Panc1 (cell line): ENCODE measurements at regions not wholly inside any gene's neighbourhood (a gene's known extent, or its start where the extent isn't known, plus 50 kb on each side); places are given as distances from the start of the nearest gene placed in this dataset.

Experiments used
- ATAC-seq: fragments of 200-7000 bp; cut with Tn5 transposase; 2 replicates; pipeline ENCODE4 v1.9.1; 2020; ENCODE audit warnings: mild to moderate bottlenecking, moderate library complexity
- BruUV-seq: library from RNA; stranded (reverse); fragments of 400-500 nt; replicated peaks from 2 replicates; lab custom pipeline; 2021; lab: Mats Ljungman, UMichigan
- CTCF ChIA-PET: fragments of 300-600 bp; sonication (Branson Sonifier 250); formaldehyde crosslinking; loops from one replicate; lab custom pipeline; 2022; ENCODE audit warnings: antibody characterized with exemption; lab: Charles Lee
- POLR2A ChIA-PET: fragments of 300-600 bp; sonication (Branson Sonifier 250); formaldehyde crosslinking; loops from one replicate; lab custom pipeline; 2022; ENCODE audit warnings: antibody characterized with exemption; lab: Charles Lee
- DNase-seq: peaks from one replicate; pipeline ENCODE4 v3.0.0-alpha.2; 2010; ENCODE audit warnings: low read depth, low spot score
- H3K27ac ChIP-seq: 2 replicates; pipeline ENCODE4 v1.5.1; 2011; ENCODE audit warnings: mild to moderate bottlenecking, low read length, inconsistent platforms
- H3K27me3 ChIP-seq: fragments of 200-500 bp; sonication (Bioruptor generic); 2 replicates; pipeline ENCODE4 v1.6.0; 2014; ENCODE audit warnings: low read length, inconsistent platforms; ENCODE audit not compliant: control insufficient read depth, insufficient read depth
- H3K36me3 ChIP-seq: fragments of 200-500 bp; sonication (Bioruptor generic); 2 replicates; pipeline ENCODE4 v1.5.1; 2014; ENCODE audit warnings: inconsistent platforms, mild to moderate bottlenecking, low read length, moderate library complexity; ENCODE audit not compliant: control insufficient read depth, insufficient read depth
- H3K4me1 ChIP-seq: 2 replicates; pipeline ENCODE4 v1.5.1; 2011; ENCODE audit warnings: inconsistent platforms, mild to moderate bottlenecking, low read length, moderate library complexity; ENCODE audit not compliant: control insufficient read depth, insufficient read depth
- H3K4me3 ChIP-seq, 2 experiments: 2 replicates each; pipeline ENCODE4 v1.5.1; 2011 to 2012; ENCODE audit warnings: low read depth in 2 of 2, low read length in 2 of 2, mild to moderate bottlenecking in 2 of 2, inconsistent platforms in 1 of 2, moderate library complexity in 1 of 2
- H3K9me3 ChIP-seq: fragments of 200-500 bp; sonication (Bioruptor generic); 2 replicates; pipeline ENCODE4 v1.5.1; 2014; ENCODE audit warnings: low read depth, mild to moderate bottlenecking, inconsistent platforms, low read length, moderate library complexity; ENCODE audit not compliant: control insufficient read depth, insufficient read depth
- POLR2AphosphoS5 ChIP-seq: IDR thresholded peaks from 2 replicates; pipeline ENCODE4 v1.6.1; 2012; ENCODE audit warnings: mild to moderate bottlenecking, low read depth, low read length, moderate library complexity
- SIN3A ChIP-seq: IDR thresholded peaks from 2 replicates; pipeline ENCODE4 v1.6.1; 2012; ENCODE audit warnings: low read depth, mild to moderate bottlenecking, low read length, moderate library complexity, borderline replicate concordance; ENCODE audit not compliant: insufficient read depth
- TCF7L2 ChIP-seq: IDR thresholded peaks from 2 replicates; pipeline ENCODE4 v1.6.1; 2011; ENCODE audit warnings: mild to moderate bottlenecking, low read depth, low read length, inconsistent platforms
- in situ Hi-C: cut with HindIII; loops from 2 replicates; pipeline ENCODE4 v1.10.0; 2016; ENCODE audit warnings: low sequenced_read_pairs, low pct_unique_long_range_greater_than_20kb
- intact Hi-C: fragments of 100-400 bp; cut with micrococcal nuclease; formaldehyde crosslinking; loops from one replicate; pipeline ENCODE4 v1.10.0; 2022; ENCODE audit not compliant: unreplicated experiment
- TF ChIP-seq, protein P1 (sequence below): fragments of 450-650 bp; IDR thresholded peaks from 2 replicates; pipeline ENCODE4 v1.5.1; 2017; ENCODE audit warnings: mild to moderate bottlenecking
- TF ChIP-seq, protein P2 (sequence below), 2 experiments: IDR thresholded peaks; 2 replicates each; pipeline ENCODE4 v1.6.1; 2011 to 2012; ENCODE audit warnings: low read depth in 2 of 2, control low read depth in 1 of 2, low read length in 1 of 2, mild to moderate bottlenecking in 1 of 2, moderate library complexity in 1 of 2; ENCODE audit not compliant: insufficient read depth in 1 of 2

DNA sequence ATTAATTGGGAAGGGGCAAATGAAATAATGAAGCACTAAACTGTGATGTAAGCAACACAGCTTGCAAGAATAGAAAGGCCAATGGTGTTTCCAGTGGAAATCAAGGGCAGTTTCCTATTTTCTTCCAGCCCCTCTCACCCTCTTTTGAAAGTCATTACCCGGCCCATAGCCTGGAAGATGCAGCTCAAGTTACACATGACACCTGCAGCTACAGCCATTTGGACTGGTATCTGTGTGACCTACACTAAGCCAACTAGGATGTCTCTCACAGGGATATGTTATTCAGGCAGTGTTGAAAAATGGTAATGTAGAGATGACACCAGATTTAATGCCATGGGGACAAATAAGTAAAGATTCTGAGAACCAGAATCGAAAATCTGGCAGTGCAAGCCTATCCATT, 439.4 kb upstream of the ZNF462 start:
- Histone ChIP-seq H3K9me3 (no peaks in the 10 kb centered on the region), H3K4me1 (no peaks in the 10 kb centered on the region), H3K27ac (no peak overlapping the region), H3K4me3 (no peak overlapping the region), H3K36me3 (no peaks in the 10 kb centered on the region), H3K27me3 (no peaks in the 10 kb centered on the region)
- DNase-seq (no peak), ATAC-seq (no peak)
- intact Hi-C loops (no loop called here), in situ Hi-C loops (no loop called here)
- TF ChIP-seq, protein P1, sequence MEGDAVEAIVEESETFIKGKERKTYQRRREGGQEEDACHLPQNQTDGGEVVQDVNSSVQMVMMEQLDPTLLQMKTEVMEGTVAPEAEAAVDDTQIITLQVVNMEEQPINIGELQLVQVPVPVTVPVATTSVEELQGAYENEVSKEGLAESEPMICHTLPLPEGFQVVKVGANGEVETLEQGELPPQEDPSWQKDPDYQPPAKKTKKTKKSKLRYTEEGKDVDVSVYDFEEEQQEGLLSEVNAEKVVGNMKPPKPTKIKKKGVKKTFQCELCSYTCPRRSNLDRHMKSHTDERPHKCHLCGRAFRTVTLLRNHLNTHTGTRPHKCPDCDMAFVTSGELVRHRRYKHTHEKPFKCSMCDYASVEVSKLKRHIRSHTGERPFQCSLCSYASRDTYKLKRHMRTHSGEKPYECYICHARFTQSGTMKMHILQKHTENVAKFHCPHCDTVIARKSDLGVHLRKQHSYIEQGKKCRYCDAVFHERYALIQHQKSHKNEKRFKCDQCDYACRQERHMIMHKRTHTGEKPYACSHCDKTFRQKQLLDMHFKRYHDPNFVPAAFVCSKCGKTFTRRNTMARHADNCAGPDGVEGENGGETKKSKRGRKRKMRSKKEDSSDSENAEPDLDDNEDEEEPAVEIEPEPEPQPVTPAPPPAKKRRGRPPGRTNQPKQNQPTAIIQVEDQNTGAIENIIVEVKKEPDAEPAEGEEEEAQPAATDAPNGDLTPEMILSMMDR, result no peak
- TF ChIP-seq SIN3A (no peak), POLR2AphosphoS5 (no peak), TCF7L2 (no peak)
- TF ChIP-seq, protein P2, sequence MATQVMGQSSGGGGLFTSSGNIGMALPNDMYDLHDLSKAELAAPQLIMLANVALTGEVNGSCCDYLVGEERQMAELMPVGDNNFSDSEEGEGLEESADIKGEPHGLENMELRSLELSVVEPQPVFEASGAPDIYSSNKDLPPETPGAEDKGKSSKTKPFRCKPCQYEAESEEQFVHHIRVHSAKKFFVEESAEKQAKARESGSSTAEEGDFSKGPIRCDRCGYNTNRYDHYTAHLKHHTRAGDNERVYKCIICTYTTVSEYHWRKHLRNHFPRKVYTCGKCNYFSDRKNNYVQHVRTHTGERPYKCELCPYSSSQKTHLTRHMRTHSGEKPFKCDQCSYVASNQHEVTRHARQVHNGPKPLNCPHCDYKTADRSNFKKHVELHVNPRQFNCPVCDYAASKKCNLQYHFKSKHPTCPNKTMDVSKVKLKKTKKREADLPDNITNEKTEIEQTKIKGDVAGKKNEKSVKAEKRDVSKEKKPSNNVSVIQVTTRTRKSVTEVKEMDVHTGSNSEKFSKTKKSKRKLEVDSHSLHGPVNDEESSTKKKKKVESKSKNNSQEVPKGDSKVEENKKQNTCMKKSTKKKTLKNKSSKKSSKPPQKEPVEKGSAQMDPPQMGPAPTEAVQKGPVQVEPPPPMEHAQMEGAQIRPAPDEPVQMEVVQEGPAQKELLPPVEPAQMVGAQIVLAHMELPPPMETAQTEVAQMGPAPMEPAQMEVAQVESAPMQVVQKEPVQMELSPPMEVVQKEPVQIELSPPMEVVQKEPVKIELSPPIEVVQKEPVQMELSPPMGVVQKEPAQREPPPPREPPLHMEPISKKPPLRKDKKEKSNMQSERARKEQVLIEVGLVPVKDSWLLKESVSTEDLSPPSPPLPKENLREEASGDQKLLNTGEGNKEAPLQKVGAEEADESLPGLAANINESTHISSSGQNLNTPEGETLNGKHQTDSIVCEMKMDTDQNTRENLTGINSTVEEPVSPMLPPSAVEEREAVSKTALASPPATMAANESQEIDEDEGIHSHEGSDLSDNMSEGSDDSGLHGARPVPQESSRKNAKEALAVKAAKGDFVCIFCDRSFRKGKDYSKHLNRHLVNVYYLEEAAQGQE (IDR thresholded peaks at IDR 0.05; ENCODE audit: insufficient read depth in 1 of 2, low read depth in 2 of 2, low read length in 1 of 2), result no peak
- ChIA-PET POLR2A (no interaction called here), CTCF (no interaction called here)
- no TSS peak for BruUV-seq

DNA sequence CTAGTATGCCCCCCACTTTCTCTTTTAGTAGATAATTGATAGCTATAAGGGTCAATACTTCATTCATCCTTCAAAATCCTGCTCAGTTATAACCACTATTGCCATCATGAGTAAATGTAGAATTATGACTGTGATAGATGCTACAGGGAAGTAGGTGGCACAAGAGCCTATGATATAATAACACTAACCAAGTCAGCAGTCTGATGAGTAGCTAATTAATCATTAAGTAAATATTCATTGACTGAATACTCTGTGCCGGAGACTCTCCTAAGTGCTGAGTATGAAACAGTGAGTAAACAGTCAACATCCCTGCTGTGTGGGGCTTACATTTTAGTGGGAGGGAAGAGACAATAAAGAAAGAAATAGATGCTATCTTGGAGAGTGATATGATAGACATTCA, 430.3 kb upstream of the ZNF462 start:
- CTCF ChIA-PET, result no interaction called here
- H3K27me3 ChIP-seq, result no peaks in the 10 kb centered on the region
- no peaks in the 10 kb centered on the region for H3K9me3 ChIP-seq
- ATAC-seq (0 out of 2 replicates have a peak, but pooled peaks have one; percentile 30), DNase-seq (peak; percentile 56)
- intact Hi-C loops (no loop called here), in situ Hi-C loops (no loop called here)
- POLR2A ChIA-PET, result no interaction called here
- no peaks in the 10 kb centered on the region for H3K4me1 ChIP-seq
- no peaks in the 10 kb centered on the region for H3K36me3 ChIP-seq
- H3K27ac ChIP-seq, result no peak overlapping the region
- TF ChIP-seq SIN3A (no peak), POLR2AphosphoS5 (no peak), TCF7L2 (no peak)
- TF ChIP-seq, protein P1, result no peak
- TF ChIP-seq, protein P2 (IDR thresholded peaks at IDR 0.05; ENCODE audit: insufficient read depth in 1 of 2, low read depth in 2 of 2, low read length in 1 of 2), result no peak
- BruUV-seq, result no TSS peak
- no peak overlapping the region for H3K4me3 ChIP-seq
